GM23248 (cell line): ENCODE measurements at regions not wholly inside any gene's neighbourhood (a gene's known extent, or its start where the extent isn't known, plus 50 kb on each side); places are given as distances from the start of the nearest gene placed in this dataset.

Experiments
- DNase-seq: peaks from one replicate; pipeline ENCODE4 v3.0.0-alpha.2; 2015
- H2AFZ ChIP-seq: fragments of 200-600 bp; sonication (generic); 2 replicates; pipeline ENCODE4 v1.6.1; 2016; ENCODE audit warnings: antibody characterized with exemption
- H3F3A ChIP-seq: fragments of 200-600 bp; sonication (generic); 2 replicates; pipeline ENCODE4 v1.6.1; 2016; ENCODE audit warnings: mild to moderate bottlenecking, antibody characterized with exemption, mixed run types; ENCODE audit not compliant: insufficient read depth
- H3K27ac ChIP-seq: fragments of 200-600 bp; sonication (generic); 2 replicates; pipeline ENCODE4 v1.5.1; 2016; ENCODE audit warnings: mild to moderate bottlenecking
- H3K27me3 ChIP-seq: fragments of 200-600 bp; sonication (generic); replicated peaks from 2 replicates; pipeline ENCODE4 v1.6.1; 2016; ENCODE audit warnings: mild to moderate bottlenecking; ENCODE audit not compliant: insufficient read depth
- H3K36me3 ChIP-seq: fragments of 200-600 bp; sonication (generic); 2 replicates; pipeline ENCODE4 v1.6.1; 2016; ENCODE audit warnings: low read depth, mild to moderate bottlenecking
- H3K4me1 ChIP-seq: fragments of 200-600 bp; sonication (generic); 2 replicates; pipeline ENCODE4 v1.6.1; 2016; ENCODE audit warnings: mild to moderate bottlenecking; ENCODE audit not compliant: insufficient read depth
- H3K4me2 ChIP-seq: fragments of 200-600 bp; sonication (generic); one replicate; pipeline ENCODE4 v1.6.1; 2016; ENCODE audit warnings: mild to moderate bottlenecking; ENCODE audit not compliant: unreplicated experiment
- H3K4me3 ChIP-seq: fragments of 200-600 bp; sonication (generic); 2 replicates; pipeline ENCODE4 v1.5.1; 2016; ENCODE audit warnings: mild to moderate bottlenecking
- H3K79me2 ChIP-seq: fragments of 200-600 bp; sonication (generic); 2 replicates; pipeline ENCODE4 v1.6.1; 2016; ENCODE audit warnings: mild to moderate bottlenecking; ENCODE audit not compliant: insufficient read depth
- H3K9ac ChIP-seq: fragments of 200-600 bp; sonication (generic); 2 replicates; pipeline ENCODE4 v1.6.1; 2016; ENCODE audit warnings: mild to moderate bottlenecking
- H3K9me2 ChIP-seq: fragments of 200-600 bp; sonication (generic); 2 replicates; pipeline ENCODE4 v1.6.1; 2016; ENCODE audit warnings: mixed run types, mild to moderate bottlenecking, moderate library complexity; ENCODE audit not compliant: insufficient read depth
- H3K9me3 ChIP-seq: fragments of 200-600 bp; sonication (generic); one replicate; pipeline ENCODE4 v1.6.1; 2017; ENCODE audit warnings: low read depth
- H4K20me1 ChIP-seq: fragments of 200-600 bp; sonication (generic); 2 replicates; pipeline ENCODE4 v1.6.0; 2016; ENCODE audit not compliant: insufficient read depth
- EZH2 ChIP-seq: fragments of 200-600 bp; sonication (generic); IDR thresholded peaks from 2 replicates; pipeline ENCODE4 v1.6.1; 2018; ENCODE audit warnings: antibody characterized with exemption, mild to moderate bottlenecking; ENCODE audit not compliant: insufficient read depth, poor library complexity, severe bottlenecking
- EZH2phosphoT487 ChIP-seq: fragments of 200-600 bp; sonication (generic); IDR thresholded peaks from 2 replicates; pipeline ENCODE4 v1.6.1; 2018; ENCODE audit warnings: antibody characterized with exemption, moderate library complexity, mild to moderate bottlenecking, low read depth; ENCODE audit not compliant: insufficient read depth
- WGBS, 2 experiments: methylation state at CpG; one replicate each; pipeline ENCODE4 v1.1.6; 2015 to 2017; ENCODE audit warnings: low lambda C conversion rate in 2 of 2, low coverage in 1 of 2; ENCODE audit errors: missing lambda C conversion rate in 2 of 2; 5-methylcytosine and 5-hydroxymethylcytosine counted together
- in situ Hi-C: fragments of 300-500 bp; cut with MboI; formaldehyde crosslinking; loops from 2 replicates; pipeline ENCODE4 v1.15.0; 2020

DNA sequence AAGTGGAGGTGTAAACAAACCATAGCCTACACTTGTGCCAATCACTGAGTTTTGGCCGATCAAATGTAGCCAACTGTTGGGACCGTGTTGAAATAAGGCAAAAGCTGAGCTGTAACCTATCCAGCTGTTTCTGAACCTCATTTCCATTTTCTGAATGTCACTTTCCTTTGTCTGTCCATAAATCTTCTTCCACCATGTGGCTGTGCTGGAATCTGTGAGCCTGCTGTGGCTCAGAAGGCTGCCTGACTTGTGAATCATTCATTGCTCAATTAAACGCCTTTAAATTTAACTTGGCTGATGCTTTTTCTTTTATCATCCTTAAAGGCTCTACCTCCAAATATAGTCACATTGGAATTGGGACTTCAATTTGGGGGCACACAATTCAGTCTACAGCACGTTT lies 203.1 kb upstream of the MPPED2 start:
- in situ Hi-C loops: no loop called here
- 0 to 3% methylated on average over 4 of the region's 4 CpGs for WGBS, 2 experiments

DNA sequence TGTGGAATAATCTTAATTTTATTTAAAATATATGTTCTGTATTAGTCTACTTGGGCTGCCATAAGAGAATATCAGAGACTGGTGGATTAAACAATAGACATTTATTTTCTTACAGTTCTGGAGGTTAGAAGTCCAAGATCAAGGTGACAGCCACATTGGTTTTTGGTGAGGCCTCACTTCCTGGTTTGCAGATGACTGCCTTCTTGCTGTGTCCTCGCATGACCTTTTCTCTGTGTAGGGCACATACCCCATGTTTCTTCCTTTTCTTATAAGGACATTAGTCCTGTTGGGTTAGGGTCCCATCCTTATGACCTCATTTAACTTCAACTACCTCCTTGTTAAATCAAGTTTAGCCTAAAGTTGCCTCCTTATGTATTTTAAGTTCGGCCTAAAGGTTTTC lies 202.7 kb upstream of the MPPED2 start:
- DNase-seq: peak; percentile 10
- 23 to 31% methylated on average over 2 of the region's 2 CpGs for WGBS, 2 experiments
- Histone ChIP-seq H4K20me1 (no peaks in the 10 kb centered on the region), H3K9me3 (no peaks in the 10 kb centered on the region), H3F3A (no peaks in the 10 kb centered on the region), H2AFZ (no peak overlapping the region), H3K4me3 (no peak overlapping the region), H3K27me3 (no peaks in the 10 kb centered on the region), H3K27ac (no peak overlapping the region), H3K4me2 (no peak overlapping the region), H3K9ac (no peak overlapping the region), H3K36me3 (no peaks in the 10 kb centered on the region), H3K79me2 (no peaks in the 10 kb centered on the region), H3K4me1 (no peaks in the 10 kb centered on the region; the same call in 1 of the 2 replicates), H3K9me2 (no peaks in the 10 kb centered on the region)
- TF ChIP-seq EZH2 (no peak), EZH2phosphoT487 (no peak)
- in situ Hi-C loops: no loop called here

More for the DNA sequence above, 203.1 kb upstream of the MPPED2 start:
- Histone ChIP-seq H3K36me3 (no peaks in the 10 kb centered on the region), H3K79me2 (no peaks in the 10 kb centered on the region), H3K4me2 (no peak overlapping the region), H2AFZ (no peak overlapping the region), H3K27me3 (no peaks in the 10 kb centered on the region), H3K4me1 (no peaks in the 10 kb centered on the region; the same call in 1 of the 2 replicates), H4K20me1 (no peaks in the 10 kb centered on the region), H3K27ac (no peak overlapping the region), H3K4me3 (no peak overlapping the region), H3K9ac (no peak overlapping the region), H3K9me2 (no peaks in the 10 kb centered on the region), H3K9me3 (no peaks in the 10 kb centered on the region), H3F3A (no peaks in the 10 kb centered on the region)
- peak; percentile 61 for DNase-seq
- no peak for TF ChIP-seq EZH2phosphoT487
- TF ChIP-seq EZH2: no peak

DNA sequence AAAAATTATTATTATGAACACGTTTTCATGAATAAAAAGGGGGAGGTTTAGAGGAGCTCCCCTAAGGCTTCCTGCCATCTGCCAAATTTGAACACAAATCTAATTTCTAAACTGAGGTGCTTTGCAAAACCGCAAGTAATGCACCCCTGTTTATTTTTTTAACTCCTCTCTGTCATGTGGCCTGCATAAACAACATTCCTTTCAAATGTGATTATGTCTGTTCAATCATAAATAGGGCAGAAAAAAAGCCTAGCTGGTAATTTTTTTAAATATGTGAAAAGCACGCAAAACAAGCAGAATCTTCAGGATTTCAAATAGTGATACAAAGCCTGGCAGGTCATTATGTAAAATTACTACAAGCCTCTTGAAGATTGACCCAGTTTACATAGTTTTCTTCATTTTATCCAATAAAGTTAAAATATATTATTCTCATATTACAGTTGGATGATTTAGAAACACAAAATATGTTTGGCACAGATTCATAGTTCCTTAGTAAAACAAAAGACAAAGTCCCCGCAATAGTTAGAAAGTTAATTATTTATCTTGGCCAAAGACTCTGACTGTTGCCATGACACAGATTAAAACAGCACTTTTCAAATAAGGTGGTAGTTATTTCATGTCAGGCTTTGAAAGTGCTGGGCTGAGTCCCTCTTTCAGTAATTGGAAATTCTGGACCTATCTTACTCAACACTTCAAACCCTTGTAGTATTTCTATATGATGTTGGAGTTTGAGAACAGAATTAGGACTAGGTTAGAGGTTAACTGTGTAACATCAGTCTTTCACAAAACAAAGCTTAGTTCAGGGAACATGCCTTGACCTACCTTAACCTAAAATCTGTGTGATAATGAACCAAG lies 200.3 kb upstream of the MPPED2 start:
- no peak overlapping the region for H3K9ac ChIP-seq
- peak; percentile 5 for DNase-seq

DNA sequence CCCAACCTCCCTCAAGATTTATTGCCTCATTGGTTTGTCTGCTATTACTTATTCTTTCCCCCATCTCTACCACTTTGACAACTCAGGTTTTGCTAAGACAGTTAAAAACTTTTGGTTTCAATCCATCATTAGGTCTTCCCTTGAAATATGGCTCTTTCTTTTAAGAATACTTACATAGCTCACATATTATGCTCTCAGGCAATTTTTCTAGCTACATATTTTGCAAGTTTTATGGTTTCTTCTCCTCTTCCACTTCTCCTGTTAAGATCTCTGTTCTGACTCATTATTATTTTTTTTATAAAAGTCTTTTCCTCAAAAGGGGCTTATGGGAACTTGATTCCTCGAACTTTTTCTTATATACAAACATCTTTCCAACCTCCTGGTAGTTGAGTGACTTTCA lies 192.4 kb upstream of the MPPED2 start:
- Histone ChIP-seq H3K9me2 (no peaks in the 10 kb centered on the region), H3K36me3 (no peaks in the 10 kb centered on the region), H4K20me1 (no peaks in the 10 kb centered on the region), H3K9ac (no peak overlapping the region), H3K27me3 (no peaks in the 10 kb centered on the region), H2AFZ (no peak overlapping the region), H3K79me2 (no peaks in the 10 kb centered on the region), H3K27ac (no peak overlapping the region), H3K4me3 (no peak overlapping the region), H3K4me1 (no peaks in the 10 kb centered on the region), H3F3A (no peaks in the 10 kb centered on the region), H3K9me3 (no peaks in the 10 kb centered on the region), H3K4me2 (no peak overlapping the region)
- TF ChIP-seq EZH2phosphoT487 (no peak), EZH2 (no peak)
- no peak for DNase-seq
- WGBS, 2 experiments: 5% methylated on average over 1 of the region's 1 CpG
- in situ Hi-C loops: no loop called here

More for the DNA sequence above, 200.3 kb upstream of the MPPED2 start:
- WGBS, 2 experiments: 2 to 5% methylated on average over 4 of the region's 4 CpGs
- Histone ChIP-seq H2AFZ (no peak overlapping the region), H4K20me1 (no peaks in the 10 kb centered on the region), H3K9me2 (no peaks in the 10 kb centered on the region), H3K27ac (no peak overlapping the region), H3K4me1 (no peaks in the 10 kb centered on the region; the same call in 1 of the 2 replicates), H3K4me2 (no peak overlapping the region), H3K9me3 (no peaks in the 10 kb centered on the region), H3F3A (no peaks in the 10 kb centered on the region), H3K36me3 (no peaks in the 10 kb centered on the region), H3K79me2 (no peaks in the 10 kb centered on the region), H3K4me3 (no peak overlapping the region), H3K27me3 (no peaks in the 10 kb centered on the region)
- in situ Hi-C loops: no loop called here
- TF ChIP-seq EZH2 (no peak), EZH2phosphoT487 (no peak)
